Urinary bladder (tissue), 4 donors: ENCODE measurements at regions not wholly inside any gene's neighbourhood (a gene's known extent, or its start where the extent isn't known, plus 50 kb on each side); places are given as distances from the start of the nearest gene placed in this dataset. TPM values are rescaled to one million over a fixed set of nuclear protein-coding genes. Genes with fewer than 3 reads are reported as not detected.

Experiments
- DNase-seq: peaks from one replicate; pipeline ENCODE4 v3.0.0-alpha.2; 2015; ENCODE audit errors: extremely low spot score
- H3K27ac ChIP-seq: one replicate; pipeline ENCODE4 v1.5.1; 2013; ENCODE audit warnings: low read depth, mild to moderate bottlenecking, moderate library complexity
- H3K36me3 ChIP-seq: one replicate; pipeline ENCODE4 v1.6.1; 2013; ENCODE audit warnings: mild to moderate bottlenecking, moderate library complexity; ENCODE audit not compliant: insufficient read depth
- H3K4me1 ChIP-seq: one replicate; pipeline ENCODE4 v1.6.1; 2013; ENCODE audit warnings: mild to moderate bottlenecking, moderate library complexity; ENCODE audit not compliant: insufficient read depth
- H3K4me3 ChIP-seq: one replicate; pipeline ENCODE4 v1.5.1; 2013; ENCODE audit warnings: low read depth, low read length
- WGBS: extraction: QIAGEN DNeasy Blood & Tissue Kit; methylation state at CpG from one replicate; pipeline ENCODE4 v1.1.7; 2013; 5-methylcytosine and 5-hydroxymethylcytosine counted together
- small RNA-seq: library from RNA; depleted of rRNA; stranded (forward); fragments of <200 nt; gene quantifications from one replicate; pipeline ENCODE3, GENCODE V24; 2014
- donor health status: healthy with polysubstance abuse.
- donor health status: healthy.

GRCh38 chr2:80778704-80779103 is 474.2 kb upstream of the LRRTM1 start:
- no peak for DNase-seq
- Histone ChIP-seq H3K27ac (no peak overlapping the region), H3K4me3 (no peak overlapping the region), H3K36me3 (no peaks in the 10 kb centered on the region), H3K4me1 (no peaks in the 10 kb centered on the region)

GRCh38 chr2:80748592-80748991 is 444.0 kb upstream of the LRRTM1 start:
- no peak overlapping the region for H3K4me3 ChIP-seq
- no peak for DNase-seq

GRCh38 chr2:80737047-80737446 is 432.5 kb upstream of the LRRTM1 start:
- 87% methylated on average over 3 of the region's 3 CpGs for WGBS
- H3K4me3 ChIP-seq = no peak overlapping the region
- H3K36me3 ChIP-seq = no peaks in the 10 kb centered on the region
- DNase-seq = no peak
- H3K4me1 ChIP-seq = no peaks in the 10 kb centered on the region
- no peak overlapping the region for H3K27ac ChIP-seq

More at GRCh38 chr2:80748592-80748991, 444.0 kb upstream of the LRRTM1 start:
- Histone ChIP-seq H3K36me3 (no peaks in the 10 kb centered on the region), H3K4me1 (no peaks in the 10 kb centered on the region), H3K27ac (no peak overlapping the region)

- Histone ChIP-seq H3K4me3 (no peak overlapping the region), H3K27ac (no peak overlapping the region)
Observed at GRCh38 chr2:80725001-80725400, 420.4 kb upstream of the LRRTM1 start.

GRCh38 chr2:80722803-80723202 is 418.3 kb upstream of the LRRTM1 start:
- no peaks in the 10 kb centered on the region for H3K36me3 ChIP-seq
- WGBS = 84% methylated on average over 2 of the region's 2 CpGs
- H3K4me3 ChIP-seq = no peak overlapping the region
- no peak for DNase-seq
- no peak overlapping the region for H3K27ac ChIP-seq
- H3K4me1 ChIP-seq = no peaks in the 10 kb centered on the region

More at GRCh38 chr2:80725001-80725400, 420.4 kb upstream of the LRRTM1 start:
- H3K4me1 ChIP-seq = no peaks in the 10 kb centered on the region
- WGBS = 60% methylated on average over 1 of the region's 1 CpG
- no peak for DNase-seq
- H3K36me3 ChIP-seq = no peaks in the 10 kb centered on the region

- H3K4me1 ChIP-seq = no peaks in the 10 kb centered on the region
- WGBS = 71% methylated on average over 3 of the region's 3 CpGs
- no peak overlapping the region for H3K27ac ChIP-seq
- DNase-seq = no peak
- no peak overlapping the region for H3K4me3 ChIP-seq
- no peaks in the 10 kb centered on the region for H3K36me3 ChIP-seq
Observed at GRCh38 chr2:80719607-80720006, 415.1 kb upstream of the LRRTM1 start.

- no peak overlapping the region for H3K4me3 ChIP-seq
- no peaks in the 10 kb centered on the region for H3K36me3 ChIP-seq
- no peaks in the 10 kb centered on the region for H3K4me1 ChIP-seq
- DNase-seq = no peak
- WGBS = 78% methylated on average over 1 of the region's 1 CpG
- no peak overlapping the region for H3K27ac ChIP-seq
Observed at GRCh38 chr2:80715433-80715832, 410.9 kb upstream of the LRRTM1 start.

GRCh38 chr2:80711915-80712314 is 407.4 kb upstream of the LRRTM1 start:
- H3K4me1 ChIP-seq = no peaks in the 10 kb centered on the region
- DNase-seq = no peak
- no peak overlapping the region for H3K4me3 ChIP-seq
- H3K36me3 ChIP-seq = no peaks in the 10 kb centered on the region
- no peak overlapping the region for H3K27ac ChIP-seq

- no peak overlapping the region for H3K27ac ChIP-seq
- DNase-seq = no peak
- H3K4me3 ChIP-seq = no peak overlapping the region
- WGBS = 74% methylated on average over 2 of the region's 2 CpGs
- H3K36me3 ChIP-seq = no peaks in the 10 kb centered on the region
- H3K4me1 ChIP-seq = no peaks in the 10 kb centered on the region
Observed at GRCh38 chr2:80706951-80707350, 402.4 kb upstream of the LRRTM1 start.

GRCh38 chr2:80706541-80706940 is 402.0 kb upstream of the LRRTM1 start:
- DNase-seq = no peak
- Histone ChIP-seq H3K36me3 (no peaks in the 10 kb centered on the region), H3K4me3 (no peak overlapping the region), H3K27ac (no peak overlapping the region), H3K4me1 (no peaks in the 10 kb centered on the region)
- WGBS = 80% methylated on average over 5 of the region's 5 CpGs

- Histone ChIP-seq H3K4me1 (no peaks in the 10 kb centered on the region), H3K36me3 (no peaks in the 10 kb centered on the region), H3K4me3 (no peak overlapping the region), H3K27ac (no peak overlapping the region)
- 49% methylated on average over 3 of the region's 3 CpGs for WGBS
- DNase-seq = no peak
Observed at GRCh38 chr2:80703532-80703931, 399.0 kb upstream of the LRRTM1 start.

- DNase-seq = no peak
- Histone ChIP-seq H3K27ac (no peak overlapping the region), H3K4me3 (no peak overlapping the region), H3K4me1 (no peaks in the 10 kb centered on the region), H3K36me3 (no peaks in the 10 kb centered on the region)
Observed at GRCh38 chr2:80700961-80701360, 396.4 kb upstream of the LRRTM1 start.

Small RNAs in the stretch of these regions (small RNA-seq; reads per million reads assigned to genes)
- gene AC013262.1 = not detected
- not detected for gene AC138623.1
- not detected for gene RF00019
- not detected for gene RN7SL201P
- gene RNA5SP99 = 0.12 reads per million
- gene RNU6-1312P = not detected
- not detected for gene RNU6-685P
- gene RPL37P10 = not detected
